ENCODE measurements at regions not wholly inside any gene's neighbourhood (a gene's known extent, or its start where the extent isn't known, plus 50 kb on each side); places are given as distances from the start of the nearest gene placed in this dataset.

GRCh38 chr6:33936886-33937285, 133.1 kb upstream of the MLN start:
- H3K4me1 ChIP-seq (ENCODE audit: control insufficient read depth, insufficient read depth, low read length), result no peaks in the 10 kb centered on the region
- in situ Hi-C loops (cut with MboI) (no loop called here), intact Hi-C loops (cut with micrococcal nuclease; ENCODE audit: unreplicated experiment) (no loop called here)
- H4K20me1 ChIP-seq (ENCODE audit: control insufficient read depth, insufficient read depth), result no peaks in the 10 kb centered on the region
- no peaks in the 10 kb centered on the region; the same call in 2 of the 3 replicates for H3K9me3 ChIP-seq (replicated peaks; ENCODE audit: control insufficient read depth, insufficient read depth, low read length)
- H2AFZ ChIP-seq (ENCODE audit: control insufficient read depth, low read depth, low read length), result no peak overlapping the region
- SMC1A ChIA-PET (ENCODE audit: uncharacterized antibody, unreplicated experiment), result no interaction called here
- peaks cover 0 to 3% of the 10 kb centered on the region in 2 experiments; a peak in 3 of 4 replicates for H3K27me3 ChIP-seq (replicated peaks in 1 of 2; ENCODE audit: control insufficient read depth in 2 of 2, insufficient read depth in 2 of 2, low read length in 1 of 2)
- DNase-seq (ENCODE audit: low read depth, low spot score) (no peak), ATAC-seq (no peak), FAIRE-seq (no peak)
- TF ChIP-seq STAT1 (conservative IDR thresholded peaks at IDR 0.05) (no peak), JUND (IDR thresholded peaks at IDR 0.05; ENCODE audit: low read depth, low read length) (no peak), CHD2 (IDR thresholded peaks at IDR 0.05; ENCODE audit: borderline replicate concordance, low read depth, low read length) (no peak), MYB (IDR thresholded peaks at IDR 0.05; ENCODE audit: borderline replicate concordance, low read depth, low read length) (no peak), JUNB (IDR thresholded peaks at IDR 0.05) (no peak), NR2C2 (IDR thresholded peaks at IDR 0.05; ENCODE audit: borderline replicate concordance, control insufficient read depth, insufficient read length, low read depth) (no peak), REST (IDR thresholded peaks at IDR 0.05; ENCODE audit: low read depth, low read length) (no peak), ASH2L (IDR thresholded peaks at IDR 0.05; ENCODE audit: borderline replicate concordance, low read depth) (no peak), BACH1 (IDR thresholded peaks at IDR 0.05; ENCODE audit: borderline replicate concordance) (no peak)
- no peak overlapping the region for H3K4me2 ChIP-seq (ENCODE audit: control insufficient read depth, insufficient read depth)
- no TSS peak for BruUV-seq (replicated peaks)
- H3K27ac ChIP-seq (ENCODE audit: control insufficient read depth, insufficient read depth), result no peak overlapping the region
- no peak overlapping the region for H3K9ac ChIP-seq (ENCODE audit: control insufficient read depth, insufficient read depth, low read length)
- no peaks in the 10 kb centered on the region for H3K79me2 ChIP-seq (ENCODE audit: control insufficient read depth, insufficient read depth, low read length)
- CTCF ChIA-PET, result interaction anchor here (1.3 kb wide), 1 partner anchor 11 kb away, joined by 3 read pairs; no protein-coding TSS in a partner anchor
- H3K4me3 ChIP-seq, result no peak overlapping the region
- POLR2A ChIA-PET, result no interaction called here
- no peaks in the 10 kb centered on the region for H3K36me3 ChIP-seq (ENCODE audit: control insufficient read depth in 2 of 2, insufficient read depth in 2 of 2, low read length in 1 of 2)
- RAD21 ChIA-PET (ENCODE audit: unreplicated experiment), result no interaction called here
- 0% methylated on average over 1 of the region's 1 CpG for WGBS (ENCODE audit: insufficient coverage, insufficient replicate concordance, low lambda C conversion rate, missing lambda C conversion rate)
